H1 (cell line): ENCODE measurements at regions not wholly inside any gene's neighbourhood (a gene's known extent, or its start where the extent isn't known, plus 50 kb on each side); places are given as distances from the start of the nearest gene placed in this dataset.

Experiments used
- CTCF ChIA-PET: fragments of 300-600 bp; sonication (Branson Sonifier 250); formaldehyde crosslinking; loops from one replicate; lab custom pipeline; 2021; ENCODE audit not compliant: partially characterized antibody; lab: Charles Lee
- POLR2A ChIA-PET: fragments of 300-600 bp; sonication (Branson Sonifier 250); formaldehyde crosslinking; loops from one replicate; lab custom pipeline; 2021; ENCODE audit warnings: inconsistent platforms; ENCODE audit not compliant: partially characterized antibody; lab: Charles Lee
- DNase-seq, 2 experiments: peaks; one replicate each; pipeline versions ENCODE4 v3.0.0 to v3.0.0-alpha.2; 2010 to 2022; ENCODE audit warnings: low spot score in 2 of 2, low read depth in 1 of 2, mixed read lengths in 1 of 2
- FAIRE-seq: peaks from 2 replicates; lab custom pipeline; 2011; peaks lifted over from hg19 to GRCh38; lab: Jason Lieb, UNC
- H2AFZ ChIP-seq: 2 replicates; pipeline ENCODE4 v1.8.1; 2012; ENCODE audit warnings: low read length, inconsistent platforms
- H2AK5ac ChIP-seq: 2 replicates; pipeline ENCODE4 v1.6.1; 2013; ENCODE audit warnings: low read depth, low read length
- H2BK120ac ChIP-seq: replicated peaks from 2 replicates; pipeline ENCODE3; 2013; ENCODE audit warnings: low read depth, low read length, inconsistent platforms
- H2BK12ac ChIP-seq: 2 replicates; pipeline ENCODE4 v1.6.1; 2013; ENCODE audit warnings: low read depth, low read length
- H2BK15ac ChIP-seq: 2 replicates; pipeline ENCODE4 v1.6.1; 2013; ENCODE audit warnings: low read length
- H2BK20ac ChIP-seq: 2 replicates; pipeline ENCODE4 v1.6.1; 2013; ENCODE audit warnings: low read length
- H2BK5ac ChIP-seq: 2 replicates; pipeline ENCODE4 v1.6.1; 2013; ENCODE audit warnings: low read depth, low read length
- H3K14ac ChIP-seq: 2 replicates; pipeline ENCODE4 v1.6.1; 2013; ENCODE audit warnings: inconsistent platforms; ENCODE audit not compliant: insufficient read length
- H3K18ac ChIP-seq: 2 replicates; pipeline ENCODE4 v1.6.1; 2013; ENCODE audit warnings: low read length; ENCODE audit errors: extremely low read depth
- H3K23ac ChIP-seq: 2 replicates; pipeline ENCODE4 v1.6.1; 2013; ENCODE audit warnings: inconsistent platforms; ENCODE audit not compliant: insufficient read length
- H3K23me2 ChIP-seq: 2 replicates; pipeline ENCODE4 v1.6.1; 2013; ENCODE audit warnings: low read depth, low read length
- H3K27ac ChIP-seq: 2 replicates; pipeline ENCODE4 v1.6.1; 2011; ENCODE audit warnings: low read depth, low read length, inconsistent platforms
- H3K27me3 ChIP-seq, 4 experiments: replicated peaks in 1 of 4; 1 replicate in 1 of 4; 2 replicates in 3 of 4; pipeline versions ENCODE4 v1.6.1 to v1.8.1; 2011 to 2013; ENCODE audit warnings: low read length in 3 of 4, mild to moderate bottlenecking in 3 of 4, inconsistent platforms in 2 of 4, mixed read lengths in 2 of 4, moderate library complexity in 1 of 4; ENCODE audit not compliant: control insufficient read depth in 3 of 4, insufficient read depth in 3 of 4; ENCODE audit errors: extremely low read depth in 1 of 4
- H3K36me3 ChIP-seq, 4 experiments: 2 replicates each; pipeline versions ENCODE4 v1.6.1 to v1.8.1; 2011 to 2013; ENCODE audit warnings: mild to moderate bottlenecking in 4 of 4, low read length in 3 of 4, moderate library complexity in 2 of 4, control low read depth in 1 of 4, inconsistent platforms in 1 of 4; ENCODE audit not compliant: insufficient read depth in 4 of 4, control insufficient read depth in 2 of 4
- H3K4ac ChIP-seq: replicated peaks from 2 replicates; pipeline ENCODE3; 2013; ENCODE audit warnings: low read length, low read depth, mixed read lengths, inconsistent platforms; ENCODE audit not compliant: insufficient read length
- H3K4me1 ChIP-seq, 4 experiments: replicated peaks in 1 of 4; 1 replicate in 1 of 4; 2 replicates in 3 of 4; pipeline versions ENCODE4 v1.6.1 to v1.8.1; 2011 to 2013; ENCODE audit warnings: low read length in 3 of 4, inconsistent platforms in 2 of 4, mixed read lengths in 1 of 4; ENCODE audit not compliant: insufficient read depth in 4 of 4, control insufficient read depth in 3 of 4
- H3K4me2 ChIP-seq, 2 experiments: 2 replicates each; pipeline versions ENCODE4 v1.6.1 to v1.8.1; 2011 to 2013; ENCODE audit warnings: low read depth in 2 of 2, low read length in 2 of 2, control low read depth in 1 of 2, inconsistent platforms in 1 of 2, mild to moderate bottlenecking in 1 of 2; ENCODE audit not compliant: insufficient read depth in 1 of 2
- H3K4me3 ChIP-seq, 4 experiments: fragments of 200-600, 300-600 bp in 1 of 4; sonication (generic), shearing (Covaris generic), sonication (Bioruptor Twin) in 1 of 4; 2 replicates each; pipeline versions ENCODE4 v1.5.1 to v1.8.1; 2011 to 2016; ENCODE audit warnings: low read length in 4 of 4, low read depth in 3 of 4, control low read depth in 2 of 4, inconsistent platforms in 2 of 4, mild to moderate bottlenecking in 2 of 4, mixed read lengths in 1 of 4, moderate library complexity in 1 of 4; ENCODE audit not compliant: insufficient read depth in 2 of 4; ENCODE audit errors: extremely low read depth in 1 of 4
- H3K56ac ChIP-seq: replicated peaks from 2 replicates; pipeline ENCODE3; 2013; ENCODE audit warnings: low read depth, mild to moderate bottlenecking, mixed read lengths, low read length, inconsistent platforms; ENCODE audit not compliant: insufficient read length
- H3K79me1 ChIP-seq: 2 replicates; pipeline ENCODE4 v1.6.1; 2013; ENCODE audit warnings: low read depth, low read length, control low read depth
- H3K79me2 ChIP-seq, 2 experiments: 2 replicates each; pipeline versions ENCODE4 v1.6.1 to v1.8.1; 2012 to 2013; ENCODE audit warnings: low read length in 2 of 2, mild to moderate bottlenecking in 2 of 2, inconsistent platforms in 1 of 2; ENCODE audit not compliant: insufficient read depth in 2 of 2, control insufficient read depth in 1 of 2
- H3K9ac ChIP-seq, 4 experiments: replicated peaks in 1 of 4; 1 replicate in 1 of 4; 2 replicates in 3 of 4; pipeline versions ENCODE4 v1.6.1 to v1.8.1; 2011 to 2013; ENCODE audit warnings: low read depth in 3 of 4, low read length in 3 of 4, control low read depth in 2 of 4, mild to moderate bottlenecking in 2 of 4, moderate library complexity in 2 of 4, inconsistent platforms in 1 of 4; ENCODE audit errors: extremely low read depth in 1 of 4
- H3K9me3 ChIP-seq, 2 experiments: 2 replicates each; pipeline versions ENCODE4 v1.6.1 to v1.8.1; 2012 to 2013; ENCODE audit warnings: mild to moderate bottlenecking in 2 of 2, moderate library complexity in 2 of 2, control low read depth in 1 of 2, inconsistent platforms in 1 of 2, low read depth in 1 of 2, low read length in 1 of 2, mixed read lengths in 1 of 2; ENCODE audit not compliant: insufficient read depth in 2 of 2
- H4K20me1 ChIP-seq, 2 experiments: replicated peaks in 1 of 2; 2 replicates each; pipeline versions ENCODE3 to v1.8.1; 2011 to 2013; ENCODE audit warnings: inconsistent platforms in 2 of 2, low read length in 2 of 2, mild to moderate bottlenecking in 1 of 2; ENCODE audit not compliant: insufficient read depth in 2 of 2, control insufficient read depth in 1 of 2
- H4K5ac ChIP-seq: 2 replicates; pipeline ENCODE4 v1.6.1; 2013; ENCODE audit warnings: low read length, low read depth, mixed read lengths, inconsistent platforms; ENCODE audit not compliant: insufficient read length
- H4K8ac ChIP-seq: 2 replicates; pipeline ENCODE4 v1.8.0; 2013; ENCODE audit warnings: mild to moderate bottlenecking, moderate library complexity, low read length, inconsistent platforms; ENCODE audit not compliant: insufficient read depth; ENCODE audit errors: extremely low read depth
- H4K91ac ChIP-seq: replicated peaks from 2 replicates; pipeline ENCODE3; 2013; ENCODE audit warnings: low read length, mixed read lengths, inconsistent platforms; ENCODE audit not compliant: insufficient read length
- BCL11A ChIP-seq, 2 experiments: IDR thresholded peaks; one replicate each; pipeline ENCODE4 v1.6.1; 2011; ENCODE audit warnings: low read depth in 2 of 2, low read length in 2 of 2, mild to moderate bottlenecking in 2 of 2
- CBX5 ChIP-seq: fragments of 300-800, 300-1000 bp; sonication (generic); IDR thresholded peaks from 2 replicates; pipeline ENCODE4 v1.7.1; 2016; ENCODE audit warnings: antibody characterized with exemption, low read length, low read depth
- EP300 ChIP-seq, 2 experiments: IDR thresholded peaks; 1 replicate in 1 of 2; 2 replicates in 1 of 2; pipeline ENCODE4 v1.6.1; 2011 to 2012; ENCODE audit warnings: low read depth in 2 of 2, low read length in 2 of 2, mild to moderate bottlenecking in 2 of 2, borderline replicate concordance in 1 of 2, inconsistent platforms in 1 of 2, moderate library complexity in 1 of 2
- FOSL1 ChIP-seq: IDR thresholded peaks from 2 replicates; pipeline ENCODE4 v1.6.1; 2011; ENCODE audit warnings: mild to moderate bottlenecking, low read depth, low read length, moderate library complexity; ENCODE audit not compliant: insufficient read depth
- HDAC2 ChIP-seq, 2 experiments: fragments of 300-600 bp in 1 of 2; sonication (generic) in 1 of 2; IDR thresholded peaks; 2 replicates each; pipeline ENCODE4 v1.6.1; 2011 to 2012; ENCODE audit warnings: low read depth in 2 of 2, low read length in 2 of 2, mild to moderate bottlenecking in 2 of 2, moderate library complexity in 2 of 2, borderline replicate concordance in 1 of 2, inconsistent platforms in 1 of 2
- KDM4A ChIP-seq: IDR thresholded peaks from one replicate; pipeline ENCODE4 v1.7.1; 2012; ENCODE audit warnings: low read depth, mild to moderate bottlenecking, moderate library complexity, low read length, inconsistent platforms; ENCODE audit not compliant: severe bottlenecking
- KDM5A ChIP-seq: fragments of 200-600 bp; IDR thresholded peaks from 2 replicates; pipeline ENCODE4 v1.7.1; 2012; ENCODE audit warnings: mild to moderate bottlenecking, low read length, inconsistent platforms, mixed read lengths
- PHF8 ChIP-seq: fragments of 200-600 bp; sonication (generic); conservative IDR thresholded peaks from 2 replicates; pipeline ENCODE4 v1.7.1; 2012; ENCODE audit warnings: low read depth, mild to moderate bottlenecking, inconsistent platforms, low read length, moderate library complexity
- SIX5 ChIP-seq: IDR thresholded peaks from 2 replicates; pipeline ENCODE4 v1.6.1; 2011; ENCODE audit warnings: mild to moderate bottlenecking, low read depth, low read length
- TCF12 ChIP-seq: IDR thresholded peaks from 2 replicates; pipeline ENCODE4 v1.6.1; 2011; ENCODE audit warnings: low read depth, mild to moderate bottlenecking, low read length
- WGBS, 2 experiments: shearing (Covaris generic) in 1 of 2; methylation state at CpG; one replicate each; pipeline versions ENCODE4 v1.1.6 to v1.1.7; 2013 to 2015; ENCODE audit warnings: low lambda C conversion rate in 2 of 2, mixed read lengths in 2 of 2, inconsistent platforms in 1 of 2, low coverage in 1 of 2, missing lambda C conversion rate in 1 of 2; ENCODE audit not compliant: insufficient replicate concordance in 2 of 2, insufficient coverage in 1 of 2, insufficient read length in 1 of 2; ENCODE audit errors: extremely low coverage in 1 of 2, missing lambda C conversion rate in 1 of 2; 5-methylcytosine and 5-hydroxymethylcytosine counted together
- TF ChIP-seq, protein P1 (sequence below): IDR thresholded peaks from 2 replicates; pipeline ENCODE4 v1.6.1; 2012; ENCODE audit warnings: inconsistent platforms

GRCh38 chr11:90629229-90629806, 406.5 kb upstream of the CHORDC1 start:
- WGBS, 2 experiments: 95% methylated on average over 4 of the region's 4 CpGs; no CpG with 5 or more reads in 1 of the 2 experiments
- TF ChIP-seq SIX5 (no peak), FOSL1 (no peak), KDM4A (no peak), BCL11A (IDR thresholded peaks at IDR 0.05; ENCODE audit: low read depth in 2 of 2, low read length in 2 of 2) (no peak), KDM5A (no peak), PHF8 (no peak), TCF12 (no peak), HDAC2 (IDR thresholded peaks at IDR 0.05; ENCODE audit: borderline replicate concordance in 1 of 2, low read depth in 2 of 2, low read length in 2 of 2) (no peak), CBX5 (no peak), EP300 (IDR thresholded peaks at IDR 0.05; ENCODE audit: borderline replicate concordance in 1 of 2, low read depth in 2 of 2, low read length in 2 of 2) (no peak)
- TF ChIP-seq, protein P1, sequence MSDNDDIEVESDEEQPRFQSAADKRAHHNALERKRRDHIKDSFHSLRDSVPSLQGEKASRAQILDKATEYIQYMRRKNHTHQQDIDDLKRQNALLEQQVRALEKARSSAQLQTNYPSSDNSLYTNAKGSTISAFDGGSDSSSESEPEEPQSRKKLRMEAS: no peak

More at GRCh38 chr11:90629229-90629806, 406.5 kb upstream of the CHORDC1 start:
- H3K79me2 ChIP-seq: no peaks in the 10 kb centered on the region
- no peak overlapping the region for H3K18ac ChIP-seq
- no peaks in the 10 kb centered on the region for H3K4me1 ChIP-seq
- no peak overlapping the region for H4K5ac ChIP-seq
- H2AFZ ChIP-seq: no peak overlapping the region
- no peak overlapping the region for H2BK5ac ChIP-seq
- H2AK5ac ChIP-seq: no peak overlapping the region
- H3K4me2 ChIP-seq: no peak overlapping the region
- ChIA-PET POLR2A (no interaction called here), CTCF (interaction anchor here (0.7 kb wide), 1 partner anchor 1013 kb away, joined by 3 read pairs; no protein-coding TSS in a partner anchor)
- no peak overlapping the region for H3K9ac ChIP-seq
- no peak overlapping the region for H2BK20ac ChIP-seq
- H4K8ac ChIP-seq: no peak overlapping the region
- H2BK120ac ChIP-seq: no peak overlapping the region
- no peaks in the 10 kb centered on the region for H4K20me1 ChIP-seq
- H3K27me3 ChIP-seq: peaks cover 0 to 1% (median 0%) of the 10 kb centered on the region in 4 experiments; a peak in 1 of 7 replicates
- H3K14ac ChIP-seq: no peak overlapping the region
- no peak for DNase-seq
- H2BK12ac ChIP-seq: no peak overlapping the region
- H3K27ac ChIP-seq: no peak overlapping the region
- H3K4ac ChIP-seq: no peak overlapping the region
- H3K56ac ChIP-seq: no peak overlapping the region
- no peak overlapping the region for H3K4me3 ChIP-seq
- FAIRE-seq: no peak
- H3K79me1 ChIP-seq: no peaks in the 10 kb centered on the region
- H3K36me3 ChIP-seq: no peaks in the 10 kb centered on the region
- no peaks in the 10 kb centered on the region for H3K9me3 ChIP-seq
- H4K91ac ChIP-seq: no peak overlapping the region
- H3K23me2 ChIP-seq: no peaks in the 10 kb centered on the region
- H2BK15ac ChIP-seq: no peak overlapping the region
- H3K23ac ChIP-seq: no peak overlapping the region
